ENCODE measurements at regions not wholly inside any gene's neighbourhood (a gene's known extent, or its start where the extent isn't known, plus 50 kb on each side); places are given as distances from the start of the nearest gene placed in this dataset.

GRCh38 chr5:5077236-5077635 lies 62.9 kb upstream of the ADAMTS16 start:
- TF ChIP-seq CTCF (conservative IDR thresholded peaks at IDR 0.05; ENCODE audit: low read length) (no peak), EZH2phosphoT487 (IDR thresholded peaks at IDR 0.05; ENCODE audit: borderline replicate concordance, low read depth, low read length) (no peak)

Data from OCI-LY7 (cell line).